Thymus (tissue), 11 donors: ENCODE measurements at regions not wholly inside any gene's neighbourhood (a gene's known extent, or its start where the extent isn't known, plus 50 kb on each side); places are given as distances from the start of the nearest gene placed in this dataset.

Experiments used
- DNase-seq, 9 donors: peaks; one replicate each; pipeline ENCODE4 v3.0.0-alpha.2; 2013; ENCODE audit warnings: low spot score in 9 of 9, low read depth in 6 of 9, missing footprints in 1 of 9
- H3K27ac ChIP-seq, 2 donors: one replicate each; pipeline ENCODE4 v1.5.1; 2013; ENCODE audit warnings: control low read depth in 1 of 2, low read depth in 1 of 2, low read length in 1 of 2, mild to moderate bottlenecking in 1 of 2, moderate library complexity in 1 of 2
- H3K27me3 ChIP-seq, 2 donors: one replicate each; pipeline ENCODE4 v1.5.1; 2013; ENCODE audit warnings: low read length in 1 of 2; ENCODE audit not compliant: control insufficient read depth in 2 of 2, insufficient read depth in 1 of 2
- H3K36me3 ChIP-seq, 2 donors: one replicate each; pipeline ENCODE4 v1.5.1; 2013; ENCODE audit warnings: low read length in 1 of 2, mild to moderate bottlenecking in 1 of 2, moderate library complexity in 1 of 2; ENCODE audit not compliant: control insufficient read depth in 2 of 2, insufficient read depth in 2 of 2
- H3K4me1 ChIP-seq, 2 donors: one replicate each; pipeline ENCODE4 v1.5.1; 2013; ENCODE audit warnings: low read length in 2 of 2; ENCODE audit not compliant: control insufficient read depth in 2 of 2, insufficient read depth in 2 of 2
- H3K4me3 ChIP-seq, 2 donors: one replicate each; pipeline ENCODE4 v1.5.1; 2013; ENCODE audit warnings: low read length in 2 of 2, control low read depth in 1 of 2, mild to moderate bottlenecking in 1 of 2
- H3K9me3 ChIP-seq, 2 donors: one replicate each; pipeline ENCODE4 v1.5.1; 2013; ENCODE audit warnings: low read length in 1 of 2, mild to moderate bottlenecking in 1 of 2; ENCODE audit not compliant: control insufficient read depth in 2 of 2, insufficient read depth in 1 of 2
- WGBS: extraction: QIAGEN DNeasy Blood & Tissue Kit; methylation state at CpG from one replicate; pipeline ENCODE4 v1.1.7; 2013; 5-methylcytosine and 5-hydroxymethylcytosine counted together
- donor health status: healthy.

GRCh38 chr5:27336817-27337216, 298.4 kb upstream of the CDH9 start:
- H3K27me3 ChIP-seq = no peaks in the 10 kb centered on the region
- no peak overlapping the region for H3K27ac ChIP-seq
- no peaks in the 10 kb centered on the region for H3K4me1 ChIP-seq
- no peak overlapping the region for H3K4me3 ChIP-seq
- DNase-seq = no peak
- WGBS = 58% methylated on average over 1 of the region's 1 CpG
- H3K36me3 ChIP-seq = no peaks in the 10 kb centered on the region
- no peaks in the 10 kb centered on the region for H3K9me3 ChIP-seq

GRCh38 chr5:27328480-27328879, 290.1 kb upstream of the CDH9 start:
- Histone ChIP-seq H3K4me3 (no peak overlapping the region), H3K27ac (no peak overlapping the region), H3K4me1 (no peaks in the 10 kb centered on the region), H3K9me3 (no peaks in the 10 kb centered on the region), H3K36me3 (no peaks in the 10 kb centered on the region), H3K27me3 (no peaks in the 10 kb centered on the region)
- no peak for DNase-seq
- 91% methylated on average over 4 of the region's 4 CpGs for WGBS

- Histone ChIP-seq H3K27me3 (no peaks in the 10 kb centered on the region), H3K4me3 (no peak overlapping the region), H3K9me3 (no peaks in the 10 kb centered on the region), H3K36me3 (no peaks in the 10 kb centered on the region), H3K4me1 (no peaks in the 10 kb centered on the region), H3K27ac (no peak overlapping the region)
- DNase-seq = no peak
These were observed 287.1 kb upstream of the CDH9 start for GRCh38 chr5:27325513-27325912.

DNA sequence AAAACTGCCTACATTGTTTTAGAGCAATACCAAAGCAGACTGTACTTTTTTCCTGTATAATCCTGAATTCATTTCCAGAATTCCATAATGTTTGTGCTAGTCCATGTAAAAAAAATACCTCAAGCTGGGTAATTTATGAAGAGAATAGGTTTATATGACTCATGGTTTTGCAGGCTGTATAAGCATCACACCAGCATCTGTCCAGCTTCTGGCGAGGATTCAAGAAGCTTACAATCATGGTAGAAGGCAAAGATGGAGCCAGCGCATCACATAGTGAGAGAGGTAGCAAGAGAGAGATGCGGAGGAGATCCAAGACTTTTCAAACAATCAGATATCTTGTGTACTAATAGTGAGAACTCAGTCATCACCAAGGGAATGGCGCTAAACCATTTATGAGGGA, 280.3 kb upstream of the CDH9 start:
- Histone ChIP-seq H3K27me3 (no peaks in the 10 kb centered on the region), H3K36me3 (no peaks in the 10 kb centered on the region), H3K9me3 (no peaks in the 10 kb centered on the region), H3K4me3 (no peak overlapping the region), H3K4me1 (no peaks in the 10 kb centered on the region), H3K27ac (no peak overlapping the region)
- no peak for DNase-seq
- WGBS = 94% methylated on average over 4 of the region's 4 CpGs

GRCh38 chr5:27316271-27316650, 277.9 kb upstream of the CDH9 start:
- Histone ChIP-seq H3K9me3 (no peaks in the 10 kb centered on the region), H3K36me3 (no peaks in the 10 kb centered on the region), H3K4me1 (no peaks in the 10 kb centered on the region), H3K27me3 (no peaks in the 10 kb centered on the region), H3K4me3 (no peak overlapping the region), H3K27ac (no peak overlapping the region)
- WGBS = 93% methylated on average over 2 of the region's 2 CpGs
- no peak for DNase-seq

DNA sequence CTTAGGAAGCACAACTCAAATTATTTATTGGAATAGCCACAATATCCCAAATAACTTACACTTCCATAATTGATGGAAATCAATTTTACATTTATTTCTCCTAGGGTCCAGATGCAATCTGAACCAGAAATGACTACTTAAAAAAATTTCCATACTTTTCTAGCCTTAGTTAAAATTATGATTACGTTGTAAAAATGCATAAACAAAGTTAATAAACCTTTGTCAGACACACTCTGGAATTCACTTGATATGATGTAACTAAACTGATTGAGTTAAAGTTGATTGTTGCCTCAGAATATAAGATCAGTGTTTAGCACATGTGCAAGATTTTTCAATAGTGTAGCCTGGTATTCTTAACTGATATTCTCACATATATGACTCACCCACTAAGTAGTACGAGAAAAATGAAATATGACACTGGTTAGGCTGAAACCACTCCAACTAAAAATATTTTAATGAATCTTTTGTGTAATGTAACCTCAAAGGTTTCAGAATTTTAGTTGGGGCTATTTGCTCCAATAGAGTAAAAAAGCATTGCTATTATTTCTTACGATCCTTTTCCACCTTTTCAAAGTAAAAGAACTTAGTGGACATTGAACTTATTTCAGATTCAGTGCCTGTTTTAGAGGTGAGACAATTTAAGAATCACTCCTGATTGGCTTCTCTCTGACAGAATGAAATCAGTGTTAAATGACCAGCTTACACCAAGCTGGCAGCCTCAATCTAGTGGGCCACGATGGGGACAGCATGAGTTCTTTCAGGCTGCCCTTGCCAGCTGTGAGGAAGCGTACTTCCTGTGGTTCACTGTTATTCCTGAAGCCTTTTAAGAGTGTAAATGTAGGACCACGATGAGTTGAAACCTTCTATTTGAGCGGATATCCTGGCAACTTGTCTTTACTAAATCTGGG, 277.2 kb upstream of the CDH9 start:
- 71% methylated on average over 7 of the region's 7 CpGs for WGBS
- Histone ChIP-seq H3K27ac (no peak overlapping the region), H3K4me1 (no peaks in the 10 kb centered on the region), H3K9me3 (no peaks in the 10 kb centered on the region), H3K4me3 (no peak overlapping the region), H3K36me3 (no peaks in the 10 kb centered on the region), H3K27me3 (no peaks in the 10 kb centered on the region)
- no peak for DNase-seq

- no peak overlapping the region for H3K27ac ChIP-seq
- H3K9me3 ChIP-seq = no peaks in the 10 kb centered on the region
- WGBS = 57% methylated on average over 4 of the region's 4 CpGs
- H3K4me3 ChIP-seq = no peak overlapping the region
- no peaks in the 10 kb centered on the region for H3K36me3 ChIP-seq
- H3K27me3 ChIP-seq = no peaks in the 10 kb centered on the region
- no peaks in the 10 kb centered on the region for H3K4me1 ChIP-seq
- no peak for DNase-seq
These were observed 275.2 kb upstream of the CDH9 start for GRCh38 chr5:27313549-27313948.

- 90% methylated on average over 5 of the region's 5 CpGs for WGBS
- Histone ChIP-seq H3K4me1 (no peaks in the 10 kb centered on the region), H3K36me3 (no peaks in the 10 kb centered on the region), H3K4me3 (no peak overlapping the region), H3K9me3 (no peaks in the 10 kb centered on the region), H3K27ac (no peak overlapping the region), H3K27me3 (no peaks in the 10 kb centered on the region)
- DNase-seq = no peak
These were observed 274.0 kb upstream of the CDH9 start for GRCh38 chr5:27312291-27312893.

- H3K27ac ChIP-seq = no peak overlapping the region
- 63% methylated on average over 1 of the region's 1 CpG for WGBS
- no peaks in the 10 kb centered on the region for H3K4me1 ChIP-seq
- H3K9me3 ChIP-seq = no peaks in the 10 kb centered on the region
- no peaks in the 10 kb centered on the region for H3K27me3 ChIP-seq
- H3K4me3 ChIP-seq = no peak overlapping the region
- no peaks in the 10 kb centered on the region for H3K36me3 ChIP-seq
- DNase-seq = no peak
These were observed 273.2 kb upstream of the CDH9 start for GRCh38 chr5:27311544-27311943.
